ENCODE measurements at regions not wholly inside any gene's neighbourhood (a gene's known extent, or its start where the extent isn't known, plus 50 kb on each side); places are given as distances from the start of the nearest gene placed in this dataset.

DNA sequence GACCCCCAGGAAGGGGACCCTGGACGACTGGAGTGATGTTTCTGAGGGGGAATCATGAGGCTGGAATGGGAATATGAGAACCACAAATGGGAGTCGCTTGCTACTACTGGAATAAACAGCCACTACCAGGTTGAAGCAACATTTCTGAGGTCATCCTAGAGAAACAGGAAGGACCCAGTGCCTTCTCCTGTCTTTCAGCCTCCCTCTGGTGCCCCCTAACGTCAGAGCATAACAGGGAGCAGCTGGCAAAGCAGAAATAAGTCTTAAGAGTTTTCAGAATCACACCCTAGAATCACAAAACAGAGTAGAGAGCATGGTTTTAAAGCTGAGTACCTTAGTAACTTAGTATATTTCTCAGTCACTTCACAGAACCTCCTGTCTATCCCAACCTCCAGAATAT is 347.8 kb upstream of the PITX2 start:
- no peak for DNase-seq
- WGBS, 3 donors = 5 to 7% (median 6%) methylated on average over 3 of the region's 3 CpGs
- intact Hi-C loops (cut with DNase I) = no loop called here

DNA sequence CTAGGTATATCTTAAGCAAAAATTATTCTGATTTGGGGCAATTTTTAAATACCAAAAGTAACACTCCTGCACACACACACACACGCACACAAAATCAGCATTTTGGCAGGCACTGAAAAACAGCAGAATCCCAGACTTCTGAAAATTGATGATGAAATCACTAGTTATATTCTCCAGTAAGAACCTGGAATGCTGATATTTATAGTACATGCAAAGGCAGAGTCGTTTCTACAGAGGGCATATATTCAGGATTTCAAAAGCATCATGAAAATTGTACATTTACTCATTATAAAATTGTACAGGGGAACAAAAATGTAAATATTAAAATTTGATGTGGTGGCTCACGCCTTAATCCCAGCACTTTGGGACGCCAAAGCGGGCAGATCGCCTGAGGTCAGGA is 352.5 kb upstream of the PITX2 start:
- intact Hi-C loops (cut with DNase I) = no loop called here
- Histone ChIP-seq H3K27me3 (no peaks in the 10 kb centered on the region), H3K4me3 (no peak overlapping the region), H3K27ac (no peak overlapping the region), H3K4me1 (ENCODE audit: insufficient read depth) (no peaks in the 10 kb centered on the region), H3K9me3 (no peaks in the 10 kb centered on the region), H3K36me3 (no peaks in the 10 kb centered on the region)
- no peak for DNase-seq
- WGBS, 3 donors = 86 to 88% (median 88%) methylated on average over 6 of the region's 6 CpGs
- TF ChIP-seq, protein P1, sequence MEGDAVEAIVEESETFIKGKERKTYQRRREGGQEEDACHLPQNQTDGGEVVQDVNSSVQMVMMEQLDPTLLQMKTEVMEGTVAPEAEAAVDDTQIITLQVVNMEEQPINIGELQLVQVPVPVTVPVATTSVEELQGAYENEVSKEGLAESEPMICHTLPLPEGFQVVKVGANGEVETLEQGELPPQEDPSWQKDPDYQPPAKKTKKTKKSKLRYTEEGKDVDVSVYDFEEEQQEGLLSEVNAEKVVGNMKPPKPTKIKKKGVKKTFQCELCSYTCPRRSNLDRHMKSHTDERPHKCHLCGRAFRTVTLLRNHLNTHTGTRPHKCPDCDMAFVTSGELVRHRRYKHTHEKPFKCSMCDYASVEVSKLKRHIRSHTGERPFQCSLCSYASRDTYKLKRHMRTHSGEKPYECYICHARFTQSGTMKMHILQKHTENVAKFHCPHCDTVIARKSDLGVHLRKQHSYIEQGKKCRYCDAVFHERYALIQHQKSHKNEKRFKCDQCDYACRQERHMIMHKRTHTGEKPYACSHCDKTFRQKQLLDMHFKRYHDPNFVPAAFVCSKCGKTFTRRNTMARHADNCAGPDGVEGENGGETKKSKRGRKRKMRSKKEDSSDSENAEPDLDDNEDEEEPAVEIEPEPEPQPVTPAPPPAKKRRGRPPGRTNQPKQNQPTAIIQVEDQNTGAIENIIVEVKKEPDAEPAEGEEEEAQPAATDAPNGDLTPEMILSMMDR (IDR thresholded peaks at IDR 0.05) = no peak
- no peak for TF ChIP-seq EP300 (IDR thresholded peaks at IDR 0.05)
- no peak for TF ChIP-seq POLR2A (IDR thresholded peaks at IDR 0.05)

More for the DNA sequence above, 347.8 kb upstream of the PITX2 start:
- no peaks in the 10 kb centered on the region for H3K9me3 ChIP-seq
- TF ChIP-seq POLR2A (IDR thresholded peaks at IDR 0.05) = no peak
- TF ChIP-seq, protein P1 (IDR thresholded peaks at IDR 0.05) = no peak
- TF ChIP-seq EP300 (IDR thresholded peaks at IDR 0.05) = no peak
- H3K4me1 ChIP-seq (ENCODE audit: insufficient read depth) = no peaks in the 10 kb centered on the region
- H3K36me3 ChIP-seq = no peaks in the 10 kb centered on the region
- H3K27me3 ChIP-seq = no peaks in the 10 kb centered on the region
- H3K4me3 ChIP-seq = no peak overlapping the region
- no peak overlapping the region for H3K27ac ChIP-seq

DNA sequence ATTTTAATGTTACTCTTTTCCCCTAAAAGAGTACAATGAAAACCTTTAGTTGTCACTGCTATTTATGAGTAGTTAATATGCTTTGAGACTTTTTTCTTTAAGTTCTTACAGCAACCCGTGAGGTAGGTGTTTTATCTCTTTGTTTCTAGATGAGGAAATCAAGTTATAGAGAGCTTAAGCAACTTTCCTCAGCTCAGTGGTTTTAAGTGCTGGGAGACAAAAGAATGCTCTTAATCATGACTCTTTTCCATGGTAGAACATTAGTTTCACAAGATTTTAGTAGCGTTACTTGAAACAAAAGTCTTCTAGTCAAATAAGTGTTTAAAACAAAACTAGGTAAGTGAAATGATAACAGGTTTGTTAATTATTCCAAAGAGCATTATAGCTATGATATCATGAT is 354.7 kb upstream of the PITX2 start:
- no peaks in the 10 kb centered on the region for H3K36me3 ChIP-seq
- intact Hi-C loops (cut with DNase I) = no loop called here
- H3K27ac ChIP-seq = no peak overlapping the region
- TF ChIP-seq POLR2A (IDR thresholded peaks at IDR 0.05) (no peak), EP300 (IDR thresholded peaks at IDR 0.05) (no peak)
- TF ChIP-seq, protein P1 (IDR thresholded peaks at IDR 0.05) = no peak
- DNase-seq = no peak
- no peaks in the 10 kb centered on the region for H3K9me3 ChIP-seq
- H3K27me3 ChIP-seq = no peaks in the 10 kb centered on the region
- WGBS, 3 donors = 74 to 79% (median 75%) methylated on average over 2 of the region's 2 CpGs
- H3K4me1 ChIP-seq (ENCODE audit: insufficient read depth) = no peaks in the 10 kb centered on the region
- H3K4me3 ChIP-seq = no peak overlapping the region

DNA sequence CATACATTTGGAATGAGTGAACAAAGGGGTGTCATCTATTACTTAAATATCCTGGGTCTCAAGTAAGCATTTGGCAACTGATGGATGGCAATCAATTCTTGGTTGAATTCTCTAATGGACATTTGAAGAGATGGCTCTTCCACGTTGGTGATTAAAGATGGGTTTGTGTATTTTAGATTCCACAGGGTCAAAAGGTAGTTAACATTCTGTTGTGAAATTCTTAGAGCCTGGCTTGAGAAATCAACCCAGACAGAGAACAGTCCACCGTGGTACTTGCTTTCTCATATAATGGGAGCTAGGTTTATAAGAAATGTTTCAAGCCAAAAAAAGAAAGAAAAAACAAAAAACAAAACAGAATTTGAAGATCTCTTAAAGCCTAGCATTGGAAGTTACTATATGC is 355.9 kb upstream of the PITX2 start:
- Histone ChIP-seq H3K9me3 (no peaks in the 10 kb centered on the region), H3K4me3 (no peak overlapping the region), H3K27me3 (no peaks in the 10 kb centered on the region), H3K27ac (no peak overlapping the region), H3K36me3 (no peaks in the 10 kb centered on the region), H3K4me1 (ENCODE audit: insufficient read depth) (no peaks in the 10 kb centered on the region)
- no peak for TF ChIP-seq EP300 (IDR thresholded peaks at IDR 0.05)
- TF ChIP-seq, protein P1 (IDR thresholded peaks at IDR 0.05) = no peak
- no peak for TF ChIP-seq POLR2A (IDR thresholded peaks at IDR 0.05)
- intact Hi-C loops (cut with DNase I) = no loop called here
- no peak for DNase-seq
- WGBS, 3 donors = 26 to 61% (median 53%) methylated on average over 2 of the region's 2 CpGs

DNA sequence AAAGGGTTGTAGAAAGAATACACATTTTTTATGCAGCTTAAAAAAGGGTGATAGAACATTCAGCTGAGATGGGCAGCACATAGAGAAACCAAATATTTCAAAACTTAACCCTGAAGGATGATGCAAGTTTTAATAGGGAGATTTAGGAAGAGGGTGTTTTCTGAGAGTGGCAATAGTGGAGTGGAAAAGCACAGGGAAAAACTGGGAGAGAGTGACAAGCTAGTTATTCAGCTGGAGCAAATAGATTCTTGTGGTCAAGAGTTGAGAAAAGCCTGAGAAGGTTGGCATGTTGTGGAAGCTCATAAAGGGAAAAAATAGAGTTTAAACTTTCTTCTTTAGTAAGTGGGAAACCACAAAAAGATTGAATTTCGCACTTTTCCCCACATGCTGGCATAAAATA is 359.6 kb upstream of the PITX2 start:
- intact Hi-C loops (cut with DNase I) = no loop called here
- Histone ChIP-seq H3K9me3 (no peaks in the 10 kb centered on the region), H3K4me3 (no peak overlapping the region), H3K27me3 (no peaks in the 10 kb centered on the region), H3K27ac (no peak overlapping the region), H3K4me1 (ENCODE audit: insufficient read depth) (no peaks in the 10 kb centered on the region), H3K36me3 (no peaks in the 10 kb centered on the region)
- WGBS, 3 donors = 79 to 94% (median 90%) methylated on average over 1 of the region's 1 CpG
- no peak for DNase-seq
- TF ChIP-seq, protein P1 (IDR thresholded peaks at IDR 0.05) = no peak
